MM.1S (cell line): ENCODE measurements at regions not wholly inside any gene's neighbourhood (a gene's known extent, or its start where the extent isn't known, plus 50 kb on each side); places are given as distances from the start of the nearest gene placed in this dataset.

Experiments used
- DNase-seq: peaks from one replicate; pipeline ENCODE4 v3.0.0-alpha.2; 2015
- H2AFZ ChIP-seq: fragments of 300-600 bp; sonication (generic); 2 replicates; pipeline ENCODE4 v1.6.0; 2016; ENCODE audit warnings: antibody characterized with exemption, low read length
- H3F3A ChIP-seq: fragments of 300-600 bp; sonication (generic); 2 replicates; pipeline ENCODE4 v1.6.1; 2016; ENCODE audit warnings: mild to moderate bottlenecking, antibody characterized with exemption, low read length, moderate library complexity, mixed read lengths; ENCODE audit not compliant: insufficient read depth
- H3K27ac ChIP-seq: fragments of 300-600 bp; sonication (generic); 2 replicates; pipeline ENCODE4 v1.5.1; 2016; ENCODE audit warnings: mild to moderate bottlenecking, low read length
- H3K27me3 ChIP-seq: fragments of 300-600 bp; sonication (generic); replicated peaks from 2 replicates; pipeline ENCODE4 v1.6.0; 2016; ENCODE audit warnings: low read length; ENCODE audit not compliant: insufficient read depth
- H3K36me3 ChIP-seq: fragments of 300-600 bp; sonication (generic); replicated peaks from 2 replicates; pipeline ENCODE4 v1.6.1; 2016; ENCODE audit warnings: mild to moderate bottlenecking, low read length, mixed read lengths; ENCODE audit not compliant: insufficient read depth
- H3K4me1 ChIP-seq: fragments of 300-600 bp; sonication (generic); 2 replicates; pipeline ENCODE4 v1.6.1; 2016; ENCODE audit warnings: low read length, mixed read lengths
- H3K4me2 ChIP-seq: fragments of 300-600 bp; sonication (generic); 2 replicates; pipeline ENCODE4 v1.6.0; 2016; ENCODE audit warnings: low read depth, low read length
- H3K4me3 ChIP-seq: fragments of 300-600 bp; sonication (generic); 2 replicates; pipeline ENCODE4 v1.5.1; 2016; ENCODE audit warnings: low read length, mixed read lengths
- H3K79me2 ChIP-seq: fragments of 300-600 bp; sonication (generic); 2 replicates; pipeline ENCODE4 v1.6.1; 2016; ENCODE audit warnings: mixed run types, low read length, mixed read lengths
- H3K9ac ChIP-seq: fragments of 300-600 bp; sonication (generic); 2 replicates; pipeline ENCODE4 v1.6.1; 2016; ENCODE audit warnings: low read length, mixed read lengths
- H3K9me2 ChIP-seq: fragments of 300-600 bp; sonication (generic); replicated peaks from 2 replicates; pipeline ENCODE4 v1.6.1; 2016; ENCODE audit warnings: mild to moderate bottlenecking, low read length, mixed read lengths; ENCODE audit not compliant: insufficient read depth
- H3K9me3 ChIP-seq: fragments of 300-600 bp; sonication (generic); replicated peaks from 2 replicates; pipeline ENCODE4 v1.6.1; 2016; ENCODE audit warnings: mild to moderate bottlenecking, low read length, mixed read lengths; ENCODE audit not compliant: insufficient read depth
- H4K20me1 ChIP-seq: fragments of 300-600 bp; sonication (generic); 2 replicates; pipeline ENCODE4 v1.6.1; 2016; ENCODE audit warnings: mild to moderate bottlenecking, low read length, moderate library complexity, mixed read lengths; ENCODE audit not compliant: insufficient read depth
- CTCF ChIP-seq: fragments of 300-600 bp; sonication (generic); IDR thresholded peaks from 2 replicates; pipeline ENCODE4 v1.5.1; 2016; ENCODE audit warnings: antibody characterized with exemption, low read length, mixed read lengths
- EZH2 ChIP-seq: fragments of 300-600 bp; sonication (generic); optimal IDR thresholded peaks from 2 replicates; pipeline ENCODE3; 2017; ENCODE audit warnings: low read depth, mild to moderate bottlenecking, antibody characterized with exemption, low read length, mixed read lengths
- EZH2phosphoT487 ChIP-seq: fragments of 300-600 bp; sonication (generic); IDR thresholded peaks from 2 replicates; pipeline ENCODE4 v1.6.1; 2018; ENCODE audit warnings: antibody characterized with exemption, low read length

GRCh38 chr5:121744577-121744976 is 107.1 kb upstream of the FTMT start:
- no peak overlapping the region for H3K27ac ChIP-seq
- H3K9me2 ChIP-seq = no peaks in the 10 kb centered on the region
- no peak for TF ChIP-seq CTCF
- TF ChIP-seq EZH2 = no peak
- no peak for TF ChIP-seq EZH2phosphoT487
- no peaks in the 10 kb centered on the region for H4K20me1 ChIP-seq
- H3K79me2 ChIP-seq = no peaks in the 10 kb centered on the region
- H3F3A ChIP-seq = no peaks in the 10 kb centered on the region
- H3K27me3 ChIP-seq = no peaks in the 10 kb centered on the region
- H3K4me3 ChIP-seq = no peak overlapping the region
- no peaks in the 10 kb centered on the region for H3K36me3 ChIP-seq
- no peaks in the 10 kb centered on the region for H3K4me1 ChIP-seq
- DNase-seq = no peak
- H3K9ac ChIP-seq = no peak overlapping the region
- H2AFZ ChIP-seq = no peak overlapping the region
- H3K9me3 ChIP-seq = no peaks in the 10 kb centered on the region
- H3K4me2 ChIP-seq = no peak overlapping the region

- H3K27me3 ChIP-seq = no peaks in the 10 kb centered on the region
- H3K79me2 ChIP-seq = no peaks in the 10 kb centered on the region
- no peak overlapping the region for H3K4me2 ChIP-seq
- no peaks in the 10 kb centered on the region for H3K4me1 ChIP-seq
- H3K9me2 ChIP-seq = no peaks in the 10 kb centered on the region
- H3K9me3 ChIP-seq = no peaks in the 10 kb centered on the region
- no peak for TF ChIP-seq EZH2
- TF ChIP-seq CTCF = no peak
- no peak for DNase-seq
- no peak overlapping the region for H3K4me3 ChIP-seq
- H3K9ac ChIP-seq = no peak overlapping the region
- H3F3A ChIP-seq = no peaks in the 10 kb centered on the region
- no peaks in the 10 kb centered on the region for H3K36me3 ChIP-seq
- no peak overlapping the region for H3K27ac ChIP-seq
- H2AFZ ChIP-seq = no peak overlapping the region
- H4K20me1 ChIP-seq = no peaks in the 10 kb centered on the region
These were observed 106.3 kb upstream of the FTMT start for GRCh38 chr5:121745407-121745806.

- Histone ChIP-seq H3K4me3 (no peak overlapping the region), H3K27ac (no peak overlapping the region), H3K36me3 (no peaks in the 10 kb centered on the region), H2AFZ (no peak overlapping the region), H4K20me1 (no peaks in the 10 kb centered on the region), H3K4me2 (no peak overlapping the region), H3K79me2 (no peaks in the 10 kb centered on the region), H3K9me3 (no peaks in the 10 kb centered on the region), H3K4me1 (no peaks in the 10 kb centered on the region), H3F3A (no peaks in the 10 kb centered on the region), H3K27me3 (no peaks in the 10 kb centered on the region), H3K9ac (no peak overlapping the region), H3K9me2 (no peaks in the 10 kb centered on the region)
- no peak for TF ChIP-seq EZH2phosphoT487
- TF ChIP-seq EZH2 = no peak
- no peak for TF ChIP-seq CTCF
- no peak for DNase-seq
These were observed 104.9 kb upstream of the FTMT start for GRCh38 chr5:121746763-121747162.

- no peak for DNase-seq
- Histone ChIP-seq H3K79me2 (no peaks in the 10 kb centered on the region), H3K4me3 (no peak overlapping the region), H3K27ac (no peak overlapping the region), H3F3A (no peaks in the 10 kb centered on the region), H3K4me1 (no peaks in the 10 kb centered on the region), H4K20me1 (no peaks in the 10 kb centered on the region), H3K9me2 (no peaks in the 10 kb centered on the region), H3K4me2 (no peak overlapping the region), H3K36me3 (no peaks in the 10 kb centered on the region), H2AFZ (no peak overlapping the region), H3K9ac (no peak overlapping the region), H3K27me3 (no peaks in the 10 kb centered on the region), H3K9me3 (no peaks in the 10 kb centered on the region)
- no peak for TF ChIP-seq CTCF
- TF ChIP-seq EZH2phosphoT487 = no peak
- TF ChIP-seq EZH2 = no peak
These were observed 103.0 kb upstream of the FTMT start for GRCh38 chr5:121748686-121749085.
